ENCODE measurements at regions not wholly inside any gene's neighbourhood (a gene's known extent, or its start where the extent isn't known, plus 50 kb on each side); places are given as distances from the start of the nearest gene placed in this dataset.

DNA sequence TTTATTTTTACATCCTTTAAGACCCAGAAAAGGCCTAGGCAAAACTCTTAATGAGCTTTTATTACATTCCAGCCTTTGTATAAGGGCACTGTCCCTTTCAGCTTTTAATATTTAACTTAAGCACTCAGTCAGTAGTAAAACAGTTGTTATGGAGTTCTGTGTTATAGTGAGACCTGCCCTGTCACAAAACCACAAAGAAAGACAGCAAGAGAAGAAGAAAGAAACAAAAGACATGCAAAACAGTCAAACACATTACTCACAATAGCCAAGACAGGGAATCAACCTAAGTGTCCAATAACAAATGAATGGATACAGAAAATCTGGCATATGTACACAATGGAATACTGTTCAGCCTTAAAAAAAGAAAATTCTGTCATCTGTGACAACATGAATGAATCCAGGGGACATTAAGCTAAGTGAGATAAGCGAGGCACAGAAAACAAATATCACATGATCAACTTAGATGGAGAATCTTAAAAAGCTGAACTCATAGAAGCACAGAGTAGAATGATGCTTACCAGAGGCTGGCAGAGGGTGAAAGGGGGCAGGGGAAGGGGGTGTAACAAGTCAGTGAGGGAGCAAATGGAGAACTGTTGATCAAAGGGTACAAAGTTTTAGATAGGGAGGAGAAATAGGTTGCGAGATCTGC, 63.8 kb upstream of the CCNG1 start:
- Histone ChIP-seq H3K27ac (no peak overlapping the region), H3K4me3 (no peak overlapping the region)
- no peak for DNase-seq (ENCODE audit: low spot score)
- TF ChIP-seq, protein P1, sequence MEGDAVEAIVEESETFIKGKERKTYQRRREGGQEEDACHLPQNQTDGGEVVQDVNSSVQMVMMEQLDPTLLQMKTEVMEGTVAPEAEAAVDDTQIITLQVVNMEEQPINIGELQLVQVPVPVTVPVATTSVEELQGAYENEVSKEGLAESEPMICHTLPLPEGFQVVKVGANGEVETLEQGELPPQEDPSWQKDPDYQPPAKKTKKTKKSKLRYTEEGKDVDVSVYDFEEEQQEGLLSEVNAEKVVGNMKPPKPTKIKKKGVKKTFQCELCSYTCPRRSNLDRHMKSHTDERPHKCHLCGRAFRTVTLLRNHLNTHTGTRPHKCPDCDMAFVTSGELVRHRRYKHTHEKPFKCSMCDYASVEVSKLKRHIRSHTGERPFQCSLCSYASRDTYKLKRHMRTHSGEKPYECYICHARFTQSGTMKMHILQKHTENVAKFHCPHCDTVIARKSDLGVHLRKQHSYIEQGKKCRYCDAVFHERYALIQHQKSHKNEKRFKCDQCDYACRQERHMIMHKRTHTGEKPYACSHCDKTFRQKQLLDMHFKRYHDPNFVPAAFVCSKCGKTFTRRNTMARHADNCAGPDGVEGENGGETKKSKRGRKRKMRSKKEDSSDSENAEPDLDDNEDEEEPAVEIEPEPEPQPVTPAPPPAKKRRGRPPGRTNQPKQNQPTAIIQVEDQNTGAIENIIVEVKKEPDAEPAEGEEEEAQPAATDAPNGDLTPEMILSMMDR (IDR thresholded peaks at IDR 0.05): no peak

DNA sequence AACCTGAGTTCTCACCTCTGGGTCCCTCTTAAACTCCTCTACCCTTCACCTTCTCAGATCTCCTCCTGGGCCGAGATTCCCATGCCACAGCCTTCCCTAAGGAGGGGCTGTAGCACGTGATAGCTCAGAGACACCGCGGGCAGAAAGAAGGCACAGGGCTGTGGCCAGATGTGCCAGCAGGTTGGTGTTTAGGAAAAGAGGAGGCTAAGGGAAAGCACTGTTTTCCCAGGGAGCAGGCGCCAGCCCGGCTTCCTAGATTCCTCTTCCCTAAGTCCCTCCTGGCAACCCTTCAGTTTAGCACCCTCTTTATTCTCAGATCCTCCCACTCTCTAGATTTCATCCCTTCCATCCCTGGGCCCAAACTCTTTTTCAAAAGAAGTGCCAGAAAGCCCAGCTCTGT, 59.4 kb upstream of the CCNG1 start:
- DNase-seq (ENCODE audit: low spot score): no peak
- Histone ChIP-seq H3K4me3 (no peak overlapping the region), H3K27ac (no peak overlapping the region)
- TF ChIP-seq, protein P1 (IDR thresholded peaks at IDR 0.05): no peak

DNA sequence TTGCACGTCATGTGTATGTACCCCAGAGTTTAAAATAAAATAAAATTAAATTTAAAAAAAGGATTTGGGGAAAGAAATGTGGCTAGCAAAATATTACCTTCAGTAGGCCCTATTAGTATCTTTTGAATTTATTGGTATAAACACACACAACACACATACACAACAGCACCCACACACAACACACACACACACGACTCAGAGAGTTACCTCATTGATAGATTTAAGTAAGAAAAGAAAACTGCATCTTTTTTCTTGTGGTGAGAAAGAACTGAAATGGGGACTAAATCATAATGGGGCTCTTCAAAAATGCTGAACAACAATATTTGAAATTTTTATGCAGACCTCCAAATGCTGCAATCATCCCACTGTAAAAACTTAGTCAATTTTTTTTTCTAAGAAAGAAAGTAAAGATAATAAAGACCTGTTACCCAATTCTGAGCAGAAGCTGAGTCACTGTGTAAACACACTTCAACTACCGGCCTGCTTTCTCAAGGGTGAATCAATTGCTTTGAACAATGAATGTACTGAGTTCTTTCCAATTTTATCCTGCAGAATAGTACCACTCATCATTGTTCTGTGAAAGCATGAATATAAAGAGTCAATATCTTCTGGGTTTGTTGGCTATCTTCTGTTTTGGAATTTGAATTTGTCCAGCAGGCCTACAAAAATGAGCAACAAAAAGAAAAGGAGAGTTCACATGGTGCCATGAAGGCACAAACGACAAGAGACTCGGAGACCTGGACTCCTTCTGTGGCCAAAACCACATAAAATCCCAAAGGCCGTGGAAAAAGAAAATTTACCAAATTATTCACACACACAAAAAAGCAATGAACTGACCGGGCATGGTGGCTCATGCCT, 57.9 kb upstream of the CCNG1 start:
- H3K27ac ChIP-seq: no peak overlapping the region
- H3K4me3 ChIP-seq: no peak overlapping the region
- TF ChIP-seq, protein P1 (IDR thresholded peaks at IDR 0.05): no peak
- no peak for DNase-seq (ENCODE audit: low spot score)

DNA sequence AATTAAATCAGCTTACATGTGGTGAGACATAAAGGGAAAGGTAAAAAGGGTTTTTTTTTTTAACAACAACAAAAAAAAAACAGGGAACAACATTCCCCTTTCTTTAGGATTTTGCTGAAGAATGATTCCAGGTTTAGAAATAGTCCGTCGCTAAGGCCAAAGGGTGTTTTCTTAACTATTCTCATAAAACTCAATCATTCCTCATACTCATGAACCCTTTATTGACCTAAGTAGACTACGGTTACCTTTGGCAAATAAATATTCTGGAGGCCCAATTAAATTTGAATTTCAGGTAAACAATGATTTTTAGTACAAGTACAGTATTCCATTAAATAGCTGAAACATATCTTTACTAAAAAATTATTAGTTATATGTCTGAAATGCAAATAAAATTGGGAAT, 55.6 kb upstream of the CCNG1 start:
- no peak overlapping the region for H3K27ac ChIP-seq
- no peak for DNase-seq (ENCODE audit: low spot score)
- TF ChIP-seq, protein P1 (IDR thresholded peaks at IDR 0.05): no peak
- H3K4me3 ChIP-seq: no peak overlapping the region

DNA sequence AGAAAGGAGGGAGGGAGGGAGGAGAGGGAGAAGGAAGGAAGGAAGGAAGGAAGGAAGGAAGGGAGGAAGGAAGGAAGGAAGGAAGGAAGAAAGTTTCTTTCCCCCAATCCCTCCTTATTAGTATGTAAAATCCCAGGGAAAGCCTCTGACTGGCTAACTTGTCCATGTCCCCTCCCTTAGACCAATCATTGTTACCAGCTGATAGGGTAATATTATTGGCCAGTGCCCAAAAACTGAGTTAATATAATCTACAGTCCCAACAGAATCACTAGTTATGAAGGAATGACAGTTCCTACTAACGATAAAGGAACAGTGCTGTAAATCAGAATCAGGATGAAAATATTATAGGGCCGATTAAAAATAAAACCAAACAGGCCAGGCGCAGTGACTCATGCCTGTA, 53.6 kb upstream of the CCNG1 start:
- DNase-seq (ENCODE audit: low spot score): no peak
- TF ChIP-seq, protein P1 (IDR thresholded peaks at IDR 0.05): no peak
- no peak overlapping the region for H3K4me3 ChIP-seq
- H3K27ac ChIP-seq: no peak overlapping the region

DNA sequence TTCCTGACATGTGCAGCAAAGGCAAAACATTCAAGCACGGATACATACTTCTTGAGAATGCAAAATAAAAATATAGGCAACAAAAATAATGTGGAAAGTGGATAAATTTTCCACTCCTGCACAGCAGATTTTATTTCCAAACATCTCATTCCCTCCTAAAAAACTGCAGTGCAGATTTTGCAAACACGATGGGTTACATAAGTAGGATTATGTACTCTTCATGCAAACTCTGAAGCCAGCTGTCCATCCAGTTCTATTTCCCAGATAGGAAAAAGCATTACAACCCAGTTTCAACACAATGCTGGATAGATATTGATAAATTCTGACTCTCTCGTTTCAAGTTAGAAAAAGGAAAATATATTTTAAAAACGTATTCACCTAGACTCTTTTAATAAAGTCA, 52.7 kb upstream of the CCNG1 start:
- Histone ChIP-seq H3K4me3 (no peak overlapping the region), H3K27ac (no peak overlapping the region)
- no peak for DNase-seq (ENCODE audit: low spot score)
- TF ChIP-seq, protein P1 (IDR thresholded peaks at IDR 0.05): no peak

DNA sequence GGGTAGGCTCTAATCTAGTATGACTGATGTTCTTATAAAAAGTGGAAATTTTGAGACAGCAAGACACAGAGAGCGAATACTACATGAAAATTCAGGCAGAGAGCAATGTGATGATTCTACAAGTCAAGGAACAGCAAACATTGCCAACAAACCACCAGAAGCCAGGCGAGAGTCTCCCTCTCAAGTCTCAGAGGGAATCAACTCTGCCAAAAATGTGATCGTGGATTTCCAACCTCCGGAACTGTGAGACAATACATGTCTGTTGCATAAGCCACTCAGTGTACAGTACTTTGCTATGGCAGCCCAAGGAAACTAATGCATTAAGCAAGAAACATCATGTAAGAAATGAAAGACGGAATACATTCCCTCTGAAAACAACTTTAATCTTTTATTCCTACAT, 52.1 kb upstream of the CCNG1 start:
- Histone ChIP-seq H3K27ac (no peak overlapping the region), H3K4me3 (no peak overlapping the region)
- TF ChIP-seq, protein P1 (IDR thresholded peaks at IDR 0.05): no peak
- no peak for DNase-seq (ENCODE audit: low spot score)
